Endothelial cell of umbilical vein (primary cell): ENCODE measurements at regions not wholly inside any gene's neighbourhood (a gene's known extent, or its start where the extent isn't known, plus 50 kb on each side); places are given as distances from the start of the nearest gene placed in this dataset.
"Not testable (repeated sequence)": the region's sequence is repeated elsewhere in the genome, so short reads cannot be mapped to it uniquely, and the experiment has no call there.

Source experiments
- POLR2AphosphoS5 ChIP-seq: IDR thresholded peaks from 2 replicates; pipeline ENCODE4 v1.6.1; 2012; ENCODE audit warnings: low read depth, mild to moderate bottlenecking, control low read depth, low read length, moderate library complexity; ENCODE audit not compliant: insufficient read depth
- TF ChIP-seq, protein P1 (sequence below), 2 donors: IDR thresholded peaks; 1 replicate in 1 of 2; 2 replicates in 1 of 2; pipeline ENCODE4 v1.5.1; 2011; ENCODE audit warnings: low read length in 2 of 2, mild to moderate bottlenecking in 2 of 2, moderate library complexity in 2 of 2, control low read depth in 1 of 2, inconsistent platforms in 1 of 2, low read depth in 1 of 2; ENCODE audit not compliant: insufficient read depth in 1 of 2; ENCODE audit errors: extremely low read depth in 1 of 2

DNA sequence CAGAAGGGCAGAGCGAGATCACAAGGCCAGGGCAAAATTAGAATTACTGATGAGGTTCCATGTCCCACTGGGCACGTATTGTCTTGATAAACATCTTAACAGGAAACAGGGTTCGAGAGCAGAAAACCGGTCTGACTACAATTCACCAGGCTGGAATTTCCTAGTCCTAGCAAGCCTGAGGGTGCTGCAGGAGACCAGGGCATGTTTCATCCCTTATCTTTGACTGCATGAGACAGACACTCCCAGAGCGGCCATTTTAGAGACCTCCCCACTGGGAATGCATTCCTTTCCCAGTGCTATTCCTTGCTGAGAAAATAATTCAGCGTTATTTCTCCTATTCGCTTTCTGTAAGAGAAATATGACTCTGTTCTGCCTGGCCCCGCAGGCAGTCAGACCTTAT, 228.5 kb upstream of the IZUMO3 start:
- TF ChIP-seq, protein P1, sequence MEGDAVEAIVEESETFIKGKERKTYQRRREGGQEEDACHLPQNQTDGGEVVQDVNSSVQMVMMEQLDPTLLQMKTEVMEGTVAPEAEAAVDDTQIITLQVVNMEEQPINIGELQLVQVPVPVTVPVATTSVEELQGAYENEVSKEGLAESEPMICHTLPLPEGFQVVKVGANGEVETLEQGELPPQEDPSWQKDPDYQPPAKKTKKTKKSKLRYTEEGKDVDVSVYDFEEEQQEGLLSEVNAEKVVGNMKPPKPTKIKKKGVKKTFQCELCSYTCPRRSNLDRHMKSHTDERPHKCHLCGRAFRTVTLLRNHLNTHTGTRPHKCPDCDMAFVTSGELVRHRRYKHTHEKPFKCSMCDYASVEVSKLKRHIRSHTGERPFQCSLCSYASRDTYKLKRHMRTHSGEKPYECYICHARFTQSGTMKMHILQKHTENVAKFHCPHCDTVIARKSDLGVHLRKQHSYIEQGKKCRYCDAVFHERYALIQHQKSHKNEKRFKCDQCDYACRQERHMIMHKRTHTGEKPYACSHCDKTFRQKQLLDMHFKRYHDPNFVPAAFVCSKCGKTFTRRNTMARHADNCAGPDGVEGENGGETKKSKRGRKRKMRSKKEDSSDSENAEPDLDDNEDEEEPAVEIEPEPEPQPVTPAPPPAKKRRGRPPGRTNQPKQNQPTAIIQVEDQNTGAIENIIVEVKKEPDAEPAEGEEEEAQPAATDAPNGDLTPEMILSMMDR (IDR thresholded peaks at IDR 0.05; ENCODE audit: extremely low read depth in 1 of 2, insufficient read depth in 1 of 2, low read depth in 1 of 2, low read length in 2 of 2): not testable (repeated sequence)
- not testable (repeated sequence) for TF ChIP-seq POLR2AphosphoS5
